ENCODE measurements at regions not wholly inside any gene's neighbourhood (a gene's known extent, or its start where the extent isn't known, plus 50 kb on each side); places are given as distances from the start of the nearest gene placed in this dataset.
"Not testable (repeated sequence)": the region's sequence is repeated elsewhere in the genome, so short reads cannot be mapped to it uniquely, and the experiment has no call there.

GRCh38 chr1:233496993-233497392 is 116.9 kb upstream of the KCNK1 start:
- no peak for TF ChIP-seq CTCF (conservative IDR thresholded peaks at IDR 0.05; ENCODE audit: control insufficient read depth, insufficient read depth, low read depth, low read length)
- no peak overlapping the region for H3K4me3 ChIP-seq (ENCODE audit: control insufficient read depth, low read depth, low read length)
- no peak for DNase-seq (ENCODE audit: low read depth)

DNA sequence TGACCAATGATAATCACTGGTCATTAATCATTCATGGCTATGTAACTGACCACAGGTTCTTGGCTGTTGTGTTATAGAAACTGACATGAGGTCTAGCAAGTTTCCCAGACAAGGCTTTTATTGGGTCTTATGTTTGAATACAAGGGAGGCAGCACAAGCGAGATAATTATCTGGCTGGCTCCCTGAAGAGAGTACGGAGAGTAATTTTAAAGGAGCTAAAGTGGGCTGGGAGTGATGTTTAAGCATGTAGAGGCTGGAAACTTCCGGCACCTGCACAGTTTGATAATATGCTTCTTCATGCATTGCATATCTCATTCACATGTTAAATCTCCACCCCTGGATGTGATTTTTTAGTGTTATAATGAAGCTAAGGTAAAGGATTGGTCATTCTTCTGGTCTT is 116.2 kb upstream of the KCNK1 start:
- no peak for TF ChIP-seq CTCF (conservative IDR thresholded peaks at IDR 0.05; ENCODE audit: control insufficient read depth, insufficient read depth, low read depth, low read length)
- H3K4me3 ChIP-seq (ENCODE audit: control insufficient read depth, low read depth, low read length): no peak overlapping the region
- no peak for DNase-seq (ENCODE audit: low read depth)

- H3K4me3 ChIP-seq (ENCODE audit: control insufficient read depth, low read depth, low read length): no peak overlapping the region
- TF ChIP-seq CTCF (conservative IDR thresholded peaks at IDR 0.05; ENCODE audit: control insufficient read depth, insufficient read depth, low read depth, low read length): no peak
- DNase-seq (ENCODE audit: low read depth): no peak
These were observed 113.8 kb upstream of the KCNK1 start for GRCh38 chr1:233500106-233500505.

GRCh38 chr1:233503366-233503954 is 110.4 kb upstream of the KCNK1 start:
- DNase-seq (ENCODE audit: low read depth): no peak
- TF ChIP-seq CTCF (conservative IDR thresholded peaks at IDR 0.05; ENCODE audit: control insufficient read depth, insufficient read depth, low read depth, low read length): no peak
- no peak overlapping the region for H3K4me3 ChIP-seq (ENCODE audit: control insufficient read depth, low read depth, low read length)

DNA sequence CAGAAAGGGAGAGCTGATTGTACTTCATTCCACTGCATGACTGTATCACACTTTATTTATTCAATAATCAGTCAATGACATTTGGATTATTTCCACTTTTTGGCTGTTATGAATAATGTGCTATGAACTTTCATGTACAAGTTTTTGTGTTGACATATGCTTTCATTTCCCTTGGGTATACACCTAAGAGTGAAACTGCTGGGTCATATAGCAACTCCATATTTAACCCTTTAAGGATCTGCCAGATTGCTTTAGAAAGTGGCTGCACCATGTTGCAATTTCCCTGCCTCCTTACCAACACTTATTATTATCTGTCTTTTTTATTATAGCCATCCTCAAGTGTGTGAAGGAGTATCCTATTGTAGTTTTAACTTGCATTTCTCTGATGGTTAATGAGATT is 108.8 kb upstream of the KCNK1 start:
- DNase-seq (ENCODE audit: low read depth): no peak
- no peak overlapping the region for H3K4me3 ChIP-seq (ENCODE audit: control insufficient read depth, low read depth, low read length)
- no peak for TF ChIP-seq CTCF (conservative IDR thresholded peaks at IDR 0.05; ENCODE audit: control insufficient read depth, insufficient read depth, low read depth, low read length)

DNA sequence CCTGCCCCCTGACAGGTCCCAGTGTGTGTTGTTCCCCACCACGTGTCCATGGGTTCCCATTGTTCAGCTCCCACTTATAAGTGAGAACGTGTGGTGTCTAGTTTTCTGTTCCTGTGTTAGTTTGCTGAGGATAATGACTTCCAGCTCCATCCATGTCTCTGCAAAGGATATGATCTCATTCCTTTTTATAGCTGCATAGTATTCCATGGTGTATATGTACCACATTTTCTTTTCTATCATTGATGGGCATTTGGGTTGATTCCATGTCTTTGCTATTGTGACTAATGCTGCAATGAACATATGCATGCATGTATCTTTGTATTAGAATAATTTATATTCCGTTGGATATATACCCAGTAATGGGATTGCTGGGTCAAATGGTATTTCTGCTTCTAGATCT is 108.0 kb upstream of the KCNK1 start:
- not testable (repeated sequence) for H3K4me3 ChIP-seq (ENCODE audit: control insufficient read depth, low read depth, low read length); DNase-seq (ENCODE audit: low read depth)

- DNase-seq (ENCODE audit: low read depth): no peak
- TF ChIP-seq CTCF (conservative IDR thresholded peaks at IDR 0.05; ENCODE audit: control insufficient read depth, insufficient read depth, low read depth, low read length): no peak
These were observed 104.4 kb upstream of the KCNK1 start for GRCh38 chr1:233509526-233509925.

More at GRCh38 chr1:233509526-233509925, 104.4 kb upstream of the KCNK1 start:
- H3K4me3 ChIP-seq (ENCODE audit: control insufficient read depth, low read depth, low read length): no peak overlapping the region

Measured in fibroblast of mammary gland (primary cell).